ENCODE measurements at regions not wholly inside any gene's neighbourhood (a gene's known extent, or its start where the extent isn't known, plus 50 kb on each side); places are given as distances from the start of the nearest gene placed in this dataset.

DNA sequence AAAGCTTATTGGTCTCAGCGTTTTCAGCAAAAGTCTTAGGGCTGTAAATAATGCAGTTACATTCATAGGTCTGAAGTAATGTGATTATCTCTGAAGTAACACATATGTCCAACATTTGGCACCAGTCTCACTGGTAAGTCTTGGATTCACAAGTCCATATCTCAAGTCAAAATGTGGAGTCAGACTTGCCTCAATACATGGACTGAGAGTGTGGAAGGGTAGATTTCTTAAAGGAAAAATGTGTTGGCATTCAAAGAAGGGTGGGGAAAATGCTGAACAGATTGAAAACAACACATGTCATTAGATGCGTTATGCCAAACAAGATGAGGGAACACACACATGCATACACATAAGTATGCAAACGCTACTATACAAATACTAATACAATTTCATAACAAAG lies 989.0 kb upstream of the MANEA start:
- TF ChIP-seq EZH2 (IDR thresholded peaks at IDR 0.05; ENCODE audit: insufficient read depth, low read length): no peak
- TF ChIP-seq, protein P1, sequence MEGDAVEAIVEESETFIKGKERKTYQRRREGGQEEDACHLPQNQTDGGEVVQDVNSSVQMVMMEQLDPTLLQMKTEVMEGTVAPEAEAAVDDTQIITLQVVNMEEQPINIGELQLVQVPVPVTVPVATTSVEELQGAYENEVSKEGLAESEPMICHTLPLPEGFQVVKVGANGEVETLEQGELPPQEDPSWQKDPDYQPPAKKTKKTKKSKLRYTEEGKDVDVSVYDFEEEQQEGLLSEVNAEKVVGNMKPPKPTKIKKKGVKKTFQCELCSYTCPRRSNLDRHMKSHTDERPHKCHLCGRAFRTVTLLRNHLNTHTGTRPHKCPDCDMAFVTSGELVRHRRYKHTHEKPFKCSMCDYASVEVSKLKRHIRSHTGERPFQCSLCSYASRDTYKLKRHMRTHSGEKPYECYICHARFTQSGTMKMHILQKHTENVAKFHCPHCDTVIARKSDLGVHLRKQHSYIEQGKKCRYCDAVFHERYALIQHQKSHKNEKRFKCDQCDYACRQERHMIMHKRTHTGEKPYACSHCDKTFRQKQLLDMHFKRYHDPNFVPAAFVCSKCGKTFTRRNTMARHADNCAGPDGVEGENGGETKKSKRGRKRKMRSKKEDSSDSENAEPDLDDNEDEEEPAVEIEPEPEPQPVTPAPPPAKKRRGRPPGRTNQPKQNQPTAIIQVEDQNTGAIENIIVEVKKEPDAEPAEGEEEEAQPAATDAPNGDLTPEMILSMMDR (IDR thresholded peaks at IDR 0.05; ENCODE audit: insufficient read depth, low read depth, low read length): no peak
- H3K36me3 ChIP-seq (ENCODE audit: insufficient read depth, low read length): no peaks in the 10 kb centered on the region
- Mint-ChIP-seq H3K36me3 (ENCODE audit: low read depth, unreplicated experiment) (no peaks in the 10 kb centered on the region), H3K4me1 (ENCODE audit: low read depth, unreplicated experiment) (no peaks in the 10 kb centered on the region), H3K27me3 (ENCODE audit: low read depth, unreplicated experiment) (no peaks in the 10 kb centered on the region), H3K27ac (ENCODE audit: unreplicated experiment) (no peak overlapping the region), H3K4me3 (ENCODE audit: unreplicated experiment) (no peak overlapping the region), H3K9me3 (ENCODE audit: unreplicated experiment) (no peaks in the 10 kb centered on the region)
- no peaks in the 10 kb centered on the region for H3K4me1 ChIP-seq (ENCODE audit: insufficient read depth, low read length)
- H3K27me3 ChIP-seq (ENCODE audit: insufficient read depth, low read length): no peaks in the 10 kb centered on the region
- H3K4me3 ChIP-seq (ENCODE audit: insufficient read depth, low read depth, low read length): no peak overlapping the region
- FAIRE-seq (no peak), DNase-seq (ENCODE audit: low read depth) (no peak)
- H3K27ac ChIP-seq (ENCODE audit: low read depth, low read length): no peak overlapping the region
- no peak overlapping the region for H3K4me2 ChIP-seq (ENCODE audit: low read length)
- H3K79me2 ChIP-seq (ENCODE audit: insufficient read depth, low read length): no peaks in the 10 kb centered on the region
- no peak overlapping the region for H2AFZ ChIP-seq (ENCODE audit: low read depth, low read length)
- H4K20me1 ChIP-seq (ENCODE audit: insufficient read depth, low read length): no peaks in the 10 kb centered on the region
- no peaks in the 10 kb centered on the region for H3K9me3 ChIP-seq (ENCODE audit: insufficient read depth, low read depth, low read length)
- H3K9ac ChIP-seq (ENCODE audit: low read length): no peak overlapping the region

DNA sequence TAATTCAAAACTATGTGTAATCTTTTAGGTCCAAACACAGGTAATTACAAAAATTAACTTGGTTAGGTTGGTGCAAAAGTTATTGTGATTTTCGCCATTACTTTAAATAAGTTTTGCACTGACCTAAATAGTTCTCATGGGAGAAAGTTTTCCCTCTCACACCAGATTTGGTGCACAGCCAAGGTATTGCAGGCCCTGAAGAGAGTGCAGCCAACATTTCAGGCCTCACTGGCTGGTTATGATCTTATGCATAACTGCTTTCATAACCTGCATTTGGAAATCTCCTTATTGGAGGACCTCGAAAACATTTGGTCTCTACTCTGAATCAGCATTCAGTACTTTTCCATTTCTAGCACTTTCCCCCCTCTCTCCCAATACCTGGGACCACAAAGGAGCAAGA lies 993.1 kb upstream of the MANEA start:
- FAIRE-seq (no peak), DNase-seq (ENCODE audit: low read depth) (no peak)
- no peaks in the 10 kb centered on the region for H3K27me3 ChIP-seq (ENCODE audit: insufficient read depth, low read length)
- no peak overlapping the region for H3K27ac ChIP-seq (ENCODE audit: low read depth, low read length)
- no peak overlapping the region for H3K4me2 ChIP-seq (ENCODE audit: low read length)
- H3K36me3 ChIP-seq (ENCODE audit: insufficient read depth, low read length): no peaks in the 10 kb centered on the region
- TF ChIP-seq, protein P1 (IDR thresholded peaks at IDR 0.05; ENCODE audit: insufficient read depth, low read depth, low read length): no peak
- TF ChIP-seq EZH2 (IDR thresholded peaks at IDR 0.05; ENCODE audit: insufficient read depth, low read length): no peak
- H3K79me2 ChIP-seq (ENCODE audit: insufficient read depth, low read length): no peaks in the 10 kb centered on the region
- no peaks in the 10 kb centered on the region for H3K36me3 Mint-ChIP-seq (ENCODE audit: low read depth, unreplicated experiment)
- H3K9me3 Mint-ChIP-seq (ENCODE audit: unreplicated experiment): no peaks in the 10 kb centered on the region
- no peak overlapping the region for H3K4me3 Mint-ChIP-seq (ENCODE audit: unreplicated experiment)
- H3K27ac Mint-ChIP-seq (ENCODE audit: unreplicated experiment): no peak overlapping the region
- no peaks in the 10 kb centered on the region for H3K4me1 ChIP-seq (ENCODE audit: insufficient read depth, low read length)
- H3K9me3 ChIP-seq (ENCODE audit: insufficient read depth, low read depth, low read length): no peaks in the 10 kb centered on the region
- H3K4me1 Mint-ChIP-seq (ENCODE audit: low read depth, unreplicated experiment): no peaks in the 10 kb centered on the region
- no peak overlapping the region for H3K4me3 ChIP-seq (ENCODE audit: insufficient read depth, low read depth, low read length)
- no peak overlapping the region for H3K9ac ChIP-seq (ENCODE audit: low read length)
- H4K20me1 ChIP-seq (ENCODE audit: insufficient read depth, low read length): no peaks in the 10 kb centered on the region
- no peak overlapping the region for H2AFZ ChIP-seq (ENCODE audit: low read depth, low read length)
- H3K27me3 Mint-ChIP-seq (ENCODE audit: low read depth, unreplicated experiment): no peaks in the 10 kb centered on the region

DNA sequence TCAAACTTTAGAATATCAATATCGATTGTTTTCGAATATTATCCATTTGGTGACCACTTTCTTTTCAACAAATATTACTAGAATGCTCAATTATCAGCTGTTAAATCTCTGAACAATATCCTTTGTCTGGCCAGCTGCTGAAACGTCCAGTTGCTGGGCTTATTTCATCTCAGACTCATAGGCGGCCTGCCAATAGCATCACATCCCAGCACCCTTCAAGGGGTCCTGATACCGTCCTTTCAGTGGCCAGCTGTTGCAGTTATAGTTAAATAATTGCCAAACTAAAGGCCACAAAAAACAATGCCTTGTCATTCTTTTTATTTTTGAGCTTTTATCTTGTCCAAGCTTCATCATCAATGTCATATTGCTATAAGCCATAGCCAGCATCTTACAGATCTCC lies 1006.8 kb upstream of the MANEA start:
- H4K20me1 ChIP-seq (ENCODE audit: insufficient read depth, low read length): no peaks in the 10 kb centered on the region
- no peak for DNase-seq (ENCODE audit: low read depth)
- H3K4me3 Mint-ChIP-seq (ENCODE audit: unreplicated experiment): no peak overlapping the region
- no peaks in the 10 kb centered on the region for H3K79me2 ChIP-seq (ENCODE audit: insufficient read depth, low read length)
- no peak overlapping the region for H3K4me3 ChIP-seq (ENCODE audit: insufficient read depth, low read depth, low read length)
- no peaks in the 10 kb centered on the region for H3K9me3 ChIP-seq (ENCODE audit: insufficient read depth, low read depth, low read length)
- no peak overlapping the region for H3K9ac ChIP-seq (ENCODE audit: low read length)
- no peak overlapping the region for H3K27ac Mint-ChIP-seq (ENCODE audit: unreplicated experiment)
- H3K4me1 Mint-ChIP-seq (ENCODE audit: low read depth, unreplicated experiment): no peaks in the 10 kb centered on the region
- no peaks in the 10 kb centered on the region for H3K27me3 Mint-ChIP-seq (ENCODE audit: low read depth, unreplicated experiment)
- no peak overlapping the region for H3K4me2 ChIP-seq (ENCODE audit: low read length)
- FAIRE-seq: no peak
- H3K4me1 ChIP-seq (ENCODE audit: insufficient read depth, low read length): no peaks in the 10 kb centered on the region
- no peak overlapping the region for H2AFZ ChIP-seq (ENCODE audit: low read depth, low read length)
- no peaks in the 10 kb centered on the region for H3K36me3 ChIP-seq (ENCODE audit: insufficient read depth, low read length)
- no peaks in the 10 kb centered on the region for H3K9me3 Mint-ChIP-seq (ENCODE audit: unreplicated experiment)
- no peaks in the 10 kb centered on the region for H3K27me3 ChIP-seq (ENCODE audit: insufficient read depth, low read length)
- H3K27ac ChIP-seq (ENCODE audit: low read depth, low read length): no peak overlapping the region
- no peaks in the 10 kb centered on the region for H3K36me3 Mint-ChIP-seq (ENCODE audit: low read depth, unreplicated experiment)
- TF ChIP-seq EZH2 (IDR thresholded peaks at IDR 0.05; ENCODE audit: insufficient read depth, low read length): no peak
- TF ChIP-seq, protein P1 (IDR thresholded peaks at IDR 0.05; ENCODE audit: insufficient read depth, low read depth, low read length): no peak

All from astrocyte (in vitro differentiated cells and primary cell).